Transverse colon (tissue), 4 donors: ENCODE measurements at regions not wholly inside any gene's neighbourhood (a gene's known extent, or its start where the extent isn't known, plus 50 kb on each side); places are given as distances from the start of the nearest gene placed in this dataset.

Experiments used
- DNase-seq: peaks from one replicate; pipeline ENCODE4 v3.0.0-alpha.2; 2019
- H3K27ac ChIP-seq, 4 donors: fragments of 200-600 bp; sonication (generic); 2 replicates each; pipeline ENCODE4 v1.5.1; 2016 to 2018; ENCODE audit warnings: inconsistent platforms in 4 of 4
- H3K27me3 ChIP-seq: fragments of 200-600 bp; sonication (generic); 2 replicates; pipeline ENCODE4 v1.5.1; 2017; ENCODE audit warnings: inconsistent platforms
- H3K36me3 ChIP-seq, 4 donors: fragments of 200-600 bp; sonication (generic); 2 replicates each; pipeline ENCODE4 v1.5.1; 2017 to 2019; ENCODE audit warnings: inconsistent platforms in 4 of 4
- H3K4me1 ChIP-seq, 4 donors: fragments of 200-600 bp; sonication (generic); 2 replicates each; pipeline ENCODE4 v1.5.1; 2017 to 2020; ENCODE audit warnings: inconsistent platforms in 4 of 4
- H3K4me3 ChIP-seq, 4 donors: fragments of 200-600 bp; sonication (generic); 1 replicate in 1 of 4; 2 replicates in 3 of 4; pipeline versions ENCODE4 v1.5.1 to v1.6.1; 2017 to 2019; ENCODE audit warnings: inconsistent platforms in 4 of 4
- H3K9me3 ChIP-seq, 2 donors: fragments of 200-600 bp; sonication (generic); 2 replicates each; pipeline ENCODE4 v1.5.1; 2017 to 2019; ENCODE audit warnings: inconsistent platforms in 2 of 2
- EP300 ChIP-seq: sonication (generic); formaldehyde crosslinking; IDR thresholded peaks from one replicate; pipeline ENCODE4 v1.6.1; 2017; ENCODE audit warnings: antibody characterized with exemption, low read depth
- POLR2A ChIP-seq: fragments of 450-650 bp; IDR thresholded peaks from one replicate; pipeline ENCODE4 v1.6.1; 2016; ENCODE audit warnings: antibody characterized with exemption, mild to moderate bottlenecking, moderate library complexity
- POLR2AphosphoS5 ChIP-seq, 3 donors: sonication (generic); formaldehyde crosslinking; IDR thresholded peaks; one replicate each; pipeline ENCODE4 v1.6.1; 2016; ENCODE audit warnings: antibody characterized with exemption in 3 of 3
- WGBS, 2 donors: methylation state at CpG; one replicate each; pipeline ENCODE4 v1.1.5; 2018; ENCODE audit warnings: low coverage in 1 of 2; 5-methylcytosine and 5-hydroxymethylcytosine counted together
- in situ Hi-C, 4 donors: fragments of 200-750 bp; cut with MboI; loops; one replicate each; pipeline versions ENCODE4 v1.15.0 to v1.15.1; 2017; ENCODE audit warnings: low sequenced_read_pairs in 3 of 4, low pct_ligation_motif_present in 1 of 4, low pct_unique_long_range_greater_than_20kb in 1 of 4
- intact Hi-C: fragments of 100-400 bp; cut with DNase I; formaldehyde crosslinking; loops from one replicate; pipeline ENCODE4 v1.15.1; 2023; ENCODE audit warnings: low total_unique reads
- TF ChIP-seq, protein P1 (sequence below), 5 experiments: fragments of 200-600 bp in 3 of 5; fragments of 450-650 bp in 2 of 5; sonication (generic) in 3 of 5; IDR thresholded peaks; 1 replicate in 2 of 5; 2 replicates in 3 of 5; pipeline ENCODE4 v1.5.1; 2016 to 2017; ENCODE audit warnings: antibody characterized with exemption in 5 of 5, inconsistent platforms in 3 of 5, mild to moderate bottlenecking in 2 of 5, moderate library complexity in 1 of 5

- WGBS, 2 donors = 93% methylated on average over 15 of the region's 25 CpGs; no CpG with 5 or more reads in 1 of the 2 donors
- intact Hi-C loops = no loop called here
- Histone ChIP-seq H3K27me3 (no peaks in the 10 kb centered on the region), H3K27ac (no peak overlapping the region), H3K9me3 (peaks cover 0 to 2% of the 10 kb centered on the region in 2 donors), H3K4me3 (no peak overlapping the region), H3K4me1 (no peaks in the 10 kb centered on the region), H3K36me3 (no peaks in the 10 kb centered on the region)
- no peak for TF ChIP-seq POLR2A
- TF ChIP-seq, protein P1, sequence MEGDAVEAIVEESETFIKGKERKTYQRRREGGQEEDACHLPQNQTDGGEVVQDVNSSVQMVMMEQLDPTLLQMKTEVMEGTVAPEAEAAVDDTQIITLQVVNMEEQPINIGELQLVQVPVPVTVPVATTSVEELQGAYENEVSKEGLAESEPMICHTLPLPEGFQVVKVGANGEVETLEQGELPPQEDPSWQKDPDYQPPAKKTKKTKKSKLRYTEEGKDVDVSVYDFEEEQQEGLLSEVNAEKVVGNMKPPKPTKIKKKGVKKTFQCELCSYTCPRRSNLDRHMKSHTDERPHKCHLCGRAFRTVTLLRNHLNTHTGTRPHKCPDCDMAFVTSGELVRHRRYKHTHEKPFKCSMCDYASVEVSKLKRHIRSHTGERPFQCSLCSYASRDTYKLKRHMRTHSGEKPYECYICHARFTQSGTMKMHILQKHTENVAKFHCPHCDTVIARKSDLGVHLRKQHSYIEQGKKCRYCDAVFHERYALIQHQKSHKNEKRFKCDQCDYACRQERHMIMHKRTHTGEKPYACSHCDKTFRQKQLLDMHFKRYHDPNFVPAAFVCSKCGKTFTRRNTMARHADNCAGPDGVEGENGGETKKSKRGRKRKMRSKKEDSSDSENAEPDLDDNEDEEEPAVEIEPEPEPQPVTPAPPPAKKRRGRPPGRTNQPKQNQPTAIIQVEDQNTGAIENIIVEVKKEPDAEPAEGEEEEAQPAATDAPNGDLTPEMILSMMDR (IDR thresholded peaks at IDR 0.05) = no peak
- no peak for TF ChIP-seq POLR2AphosphoS5 (IDR thresholded peaks at IDR 0.05)
- no peak for TF ChIP-seq EP300
- in situ Hi-C loops = no loop called here
- no peak for DNase-seq
These were observed 1141.8 kb downstream of the PCDH17 start for GRCh38 chr13:58773280-58773859.

DNA sequence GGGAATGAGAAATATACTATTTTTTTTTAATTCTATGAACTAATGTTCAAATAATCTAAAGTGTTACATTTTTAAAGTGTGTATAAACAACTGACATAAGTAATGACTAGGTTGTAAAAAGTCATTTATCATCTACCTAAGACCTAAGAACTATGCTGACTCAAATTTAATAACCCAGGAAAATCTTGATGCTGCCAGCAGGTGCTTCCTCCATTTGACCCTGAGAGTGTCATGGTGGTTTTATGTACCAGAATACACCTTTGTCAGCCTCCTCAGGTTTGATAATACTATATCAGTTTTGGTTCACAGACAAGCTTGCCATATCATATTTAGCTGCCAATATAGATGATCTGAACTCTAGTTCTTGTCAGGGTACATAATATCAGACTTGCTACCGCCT, 1151.2 kb downstream of the PCDH17 start:
- intact Hi-C loops = no loop called here
- H3K4me1 ChIP-seq = no peaks in the 10 kb centered on the region
- DNase-seq = no peak
- TF ChIP-seq, protein P1 (IDR thresholded peaks at IDR 0.05) = no peak
- TF ChIP-seq POLR2AphosphoS5 (IDR thresholded peaks at IDR 0.05) (no peak), EP300 (no peak), POLR2A (no peak)
- H3K4me3 ChIP-seq = no peak overlapping the region
- H3K36me3 ChIP-seq = no peaks in the 10 kb centered on the region
- peaks cover 0 to 5% of the 10 kb centered on the region in 2 donors for H3K9me3 ChIP-seq
- WGBS, 2 donors = 80 to 97% methylated on average over 1 of the region's 1 CpG
- no peaks in the 10 kb centered on the region for H3K27me3 ChIP-seq
- H3K27ac ChIP-seq = no peak overlapping the region
- in situ Hi-C loops = no loop called here

GRCh38 chr13:58792854-58793253, 1161.3 kb downstream of the PCDH17 start:
- TF ChIP-seq POLR2A = no peak
- TF ChIP-seq, protein P1 (IDR thresholded peaks at IDR 0.05) = no peak
- no peak for TF ChIP-seq EP300
- TF ChIP-seq POLR2AphosphoS5 (IDR thresholded peaks at IDR 0.05) = no peak
- H3K4me1 ChIP-seq = no peaks in the 10 kb centered on the region
- no peak for DNase-seq
- H3K36me3 ChIP-seq = no peaks in the 10 kb centered on the region
- H3K27me3 ChIP-seq = no peaks in the 10 kb centered on the region
- in situ Hi-C loops = no loop called here
- H3K27ac ChIP-seq = no peak overlapping the region
- intact Hi-C loops = no loop called here
- H3K4me3 ChIP-seq = no peak overlapping the region
- 68 to 74% methylated on average over 2 of the region's 2 CpGs for WGBS, 2 donors
- no peaks in the 10 kb centered on the region for H3K9me3 ChIP-seq

DNA sequence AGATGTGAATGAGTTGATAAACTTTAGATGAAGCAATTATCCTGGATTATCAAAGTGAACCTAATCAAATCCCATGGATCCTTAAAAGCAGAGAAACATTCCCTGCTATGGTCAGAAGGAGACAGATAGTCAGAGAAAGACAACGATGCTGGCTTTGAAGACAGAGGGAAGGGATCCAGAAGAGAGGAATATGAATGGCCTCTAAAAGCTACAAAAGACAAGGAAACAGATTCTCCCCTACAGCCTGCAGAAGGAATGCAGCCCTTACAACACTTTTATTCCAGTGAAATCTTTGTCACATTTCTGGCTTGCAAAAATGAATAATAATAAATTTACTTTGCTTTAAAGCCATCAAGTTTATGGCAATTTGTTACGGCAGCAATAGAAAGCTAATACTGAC, 1164.2 kb downstream of the PCDH17 start:
- 76 to 95% methylated on average over 2 of the region's 2 CpGs for WGBS, 2 donors
- intact Hi-C loops = no loop called here
- in situ Hi-C loops = no loop called here
- H3K4me3 ChIP-seq = no peak overlapping the region
- H3K27ac ChIP-seq = no peak overlapping the region
- H3K9me3 ChIP-seq = no peaks in the 10 kb centered on the region
- no peaks in the 10 kb centered on the region for H3K4me1 ChIP-seq
- H3K36me3 ChIP-seq = no peaks in the 10 kb centered on the region
- H3K27me3 ChIP-seq = no peaks in the 10 kb centered on the region
- DNase-seq = no peak
- TF ChIP-seq EP300 (no peak), POLR2AphosphoS5 (IDR thresholded peaks at IDR 0.05) (no peak), POLR2A (no peak)
- TF ChIP-seq, protein P1 (IDR thresholded peaks at IDR 0.05) = no peak
